RWPE2 (cell line): ENCODE measurements at regions not wholly inside any gene's neighbourhood (a gene's known extent, or its start where the extent isn't known, plus 50 kb on each side); places are given as distances from the start of the nearest gene placed in this dataset.
"Not testable (repeated sequence)": the region's sequence is repeated elsewhere in the genome, so short reads cannot be mapped to it uniquely, and the experiment has no call there.

Experiments
- ATAC-seq: fragments of 200-7000 bp; cut with Tn5 transposase; 3 replicates; pipeline ENCODE4 v1.9.1; 2021; ENCODE audit warnings: low read depth
- DNase-seq: peaks from one replicate; pipeline ENCODE4 v3.0.0-alpha.2; 2020; ENCODE audit warnings: low spot score
- H3K27ac ChIP-seq: fragments of 450-650 bp; 2 replicates; pipeline ENCODE4 v1.5.1; 2017; ENCODE audit warnings: mild to moderate bottlenecking; ENCODE audit not compliant: poor library complexity, severe bottlenecking
- H3K27me3 ChIP-seq: fragments of 250-450 bp; sonication (Bioruptor Pico); 2 replicates; pipeline ENCODE4 v1.5.1; 2021; ENCODE audit warnings: mild to moderate bottlenecking, moderate library complexity; ENCODE audit not compliant: insufficient read depth, poor library complexity, severe bottlenecking
- H3K36me3 ChIP-seq: fragments of 250-450 bp; sonication (Bioruptor Pico); 2 replicates; pipeline ENCODE4 v1.5.1; 2020; ENCODE audit warnings: low read depth, mild to moderate bottlenecking, moderate library complexity
- H3K4me1 ChIP-seq: fragments of 250-450 bp; sonication (Bioruptor Pico); 2 replicates; pipeline ENCODE4 v1.5.1; 2021; ENCODE audit warnings: mild to moderate bottlenecking, moderate library complexity; ENCODE audit not compliant: insufficient read depth, poor library complexity, severe bottlenecking
- H3K4me3 ChIP-seq: fragments of 250-450 bp; sonication (Bioruptor Pico); 2 replicates; pipeline ENCODE4 v1.5.1; 2021; ENCODE audit warnings: mild to moderate bottlenecking, moderate library complexity; ENCODE audit not compliant: severe bottlenecking
- H3K9me3 ChIP-seq: fragments of 250-450 bp; sonication (Bioruptor Pico); 2 replicates; pipeline ENCODE4 v1.5.1; 2021; ENCODE audit warnings: mild to moderate bottlenecking, moderate library complexity; ENCODE audit not compliant: severe bottlenecking
- TF ChIP-seq, protein P1 (sequence below): fragments of 450-650 bp; IDR thresholded peaks from one replicate; pipeline ENCODE4 v1.5.1; 2017; ENCODE audit warnings: mild to moderate bottlenecking, moderate library complexity; ENCODE audit not compliant: poor library complexity, severe bottlenecking

GRCh38 chr1:99502400-99502799, 143.5 kb upstream of the PALMD start:
- TF ChIP-seq, protein P1, sequence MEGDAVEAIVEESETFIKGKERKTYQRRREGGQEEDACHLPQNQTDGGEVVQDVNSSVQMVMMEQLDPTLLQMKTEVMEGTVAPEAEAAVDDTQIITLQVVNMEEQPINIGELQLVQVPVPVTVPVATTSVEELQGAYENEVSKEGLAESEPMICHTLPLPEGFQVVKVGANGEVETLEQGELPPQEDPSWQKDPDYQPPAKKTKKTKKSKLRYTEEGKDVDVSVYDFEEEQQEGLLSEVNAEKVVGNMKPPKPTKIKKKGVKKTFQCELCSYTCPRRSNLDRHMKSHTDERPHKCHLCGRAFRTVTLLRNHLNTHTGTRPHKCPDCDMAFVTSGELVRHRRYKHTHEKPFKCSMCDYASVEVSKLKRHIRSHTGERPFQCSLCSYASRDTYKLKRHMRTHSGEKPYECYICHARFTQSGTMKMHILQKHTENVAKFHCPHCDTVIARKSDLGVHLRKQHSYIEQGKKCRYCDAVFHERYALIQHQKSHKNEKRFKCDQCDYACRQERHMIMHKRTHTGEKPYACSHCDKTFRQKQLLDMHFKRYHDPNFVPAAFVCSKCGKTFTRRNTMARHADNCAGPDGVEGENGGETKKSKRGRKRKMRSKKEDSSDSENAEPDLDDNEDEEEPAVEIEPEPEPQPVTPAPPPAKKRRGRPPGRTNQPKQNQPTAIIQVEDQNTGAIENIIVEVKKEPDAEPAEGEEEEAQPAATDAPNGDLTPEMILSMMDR, result no peak
- no peak for ATAC-seq
- H3K9me3 ChIP-seq, result no peaks in the 10 kb centered on the region
- H3K27ac ChIP-seq, result no peak overlapping the region
- no peak overlapping the region for H3K4me3 ChIP-seq
- no peaks in the 10 kb centered on the region for H3K36me3 ChIP-seq
- H3K4me1 ChIP-seq, result no peaks in the 10 kb centered on the region
- H3K27me3 ChIP-seq, result no peaks in the 10 kb centered on the region
- DNase-seq, result no peak

DNA sequence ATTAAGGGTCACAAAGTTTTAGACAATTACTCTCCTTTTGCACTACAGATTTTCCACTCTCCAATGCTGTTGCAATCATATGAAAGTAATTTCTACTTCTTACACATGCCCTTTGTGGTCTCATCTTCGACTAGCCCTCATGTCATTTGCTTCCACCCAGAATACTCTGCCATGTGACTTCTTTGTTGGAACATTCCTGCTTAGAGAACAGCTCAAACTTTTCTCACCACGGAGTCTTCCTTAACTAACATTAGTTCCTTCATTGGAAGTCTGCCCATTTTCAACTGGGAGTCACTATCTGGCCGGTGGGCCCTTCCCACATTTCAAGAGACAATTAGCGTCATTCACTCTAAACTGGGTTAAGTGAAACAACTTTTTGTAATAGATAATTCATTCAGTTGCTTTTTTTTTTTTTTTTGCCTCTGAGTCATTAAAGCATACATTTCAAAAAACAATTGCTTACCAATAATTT, 142.6 kb upstream of the PALMD start:
- ATAC-seq (peak; percentile 29; the same call in 2 of the 3 replicates), DNase-seq (no peak)
- TF ChIP-seq, protein P1, result no peak
- no peak overlapping the region for H3K4me3 ChIP-seq
- H3K27me3 ChIP-seq, result no peaks in the 10 kb centered on the region
- no peaks in the 10 kb centered on the region for H3K36me3 ChIP-seq
- H3K9me3 ChIP-seq, result no peaks in the 10 kb centered on the region
- no peaks in the 10 kb centered on the region for H3K4me1 ChIP-seq
- H3K27ac ChIP-seq, result no peak overlapping the region

DNA sequence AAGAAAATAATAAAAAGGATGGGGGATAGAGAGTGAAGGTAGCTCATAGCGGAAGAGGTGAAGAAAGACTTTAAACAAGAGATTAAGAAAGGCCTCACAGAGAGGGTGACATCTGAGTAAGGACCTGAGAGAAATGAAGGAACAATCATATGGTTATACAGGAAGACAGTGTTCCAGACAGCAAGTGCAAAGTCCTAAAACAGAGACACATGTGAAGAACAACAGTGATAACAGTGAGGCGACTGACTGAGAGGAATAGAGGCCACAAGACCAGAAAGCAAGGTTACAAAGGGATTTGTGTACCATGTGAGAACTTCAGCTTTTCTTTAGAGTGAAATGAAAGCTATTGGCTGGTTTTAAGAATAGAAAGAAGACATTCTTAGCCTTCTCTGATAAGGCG, 141.6 kb upstream of the PALMD start:
- no peak for ATAC-seq
- Histone ChIP-seq H3K36me3 (no peaks in the 10 kb centered on the region), H3K4me1 (no peaks in the 10 kb centered on the region), H3K4me3 (no peak overlapping the region), H3K9me3 (no peaks in the 10 kb centered on the region), H3K27me3 (no peaks in the 10 kb centered on the region), H3K27ac (no peak overlapping the region)
- DNase-seq, result no peak
- TF ChIP-seq, protein P1, result no peak

GRCh38 chr1:99506631-99507030, 139.3 kb upstream of the PALMD start:
- DNase-seq, result no peak
- no peaks in the 10 kb centered on the region for H3K9me3 ChIP-seq
- no peaks in the 10 kb centered on the region for H3K36me3 ChIP-seq
- H3K4me1 ChIP-seq, result no peaks in the 10 kb centered on the region
- TF ChIP-seq, protein P1, result no peak
- no peak for ATAC-seq
- no peak overlapping the region for H3K27ac ChIP-seq
- H3K4me3 ChIP-seq, result no peak overlapping the region
- no peaks in the 10 kb centered on the region for H3K27me3 ChIP-seq

GRCh38 chr1:99507446-99507845, 138.5 kb upstream of the PALMD start:
- not testable (repeated sequence) for H3K36me3 ChIP-seq, DNase-seq, H3K4me3 ChIP-seq, ATAC-seq, H3K27me3 ChIP-seq, H3K27ac ChIP-seq, H3K9me3 ChIP-seq, H3K4me1 ChIP-seq
